CD4-positive, alpha-beta T cell treated with Interleukin-15 for 4 hours (primary cell): ENCODE measurements at regions not wholly inside any gene's neighbourhood (a gene's known extent, or its start where the extent isn't known, plus 50 kb on each side); places are given as distances from the start of the nearest gene placed in this dataset.

Experiments
- DNase-seq: peaks from one replicate; pipeline ENCODE4 v3.0.0-alpha.2; 2020; ENCODE audit warnings: low spot score

GRCh38 chr16:73190256-73190655 is 142.3 kb upstream of the ZFHX3 start:
- no peak for DNase-seq

DNA sequence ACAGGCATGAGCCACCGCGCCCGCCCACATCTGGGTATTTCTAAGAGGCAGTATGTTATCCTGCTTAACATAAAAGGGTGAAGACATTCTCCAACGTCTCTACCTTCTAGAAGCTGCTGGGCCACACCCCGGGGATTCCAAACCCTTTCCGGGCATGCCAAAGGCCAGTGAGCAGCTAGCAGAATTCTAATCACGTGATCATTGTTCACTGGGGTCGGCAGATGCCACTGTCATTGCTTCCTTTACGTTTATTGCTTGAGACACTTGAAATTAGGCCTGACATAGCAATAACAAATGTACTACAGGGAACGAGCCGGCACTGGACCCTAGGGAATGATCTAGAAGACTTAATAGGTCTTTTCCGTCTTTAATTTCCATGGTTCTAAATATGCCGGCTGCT is 141.2 kb upstream of the ZFHX3 start:
- no peak for DNase-seq

- no peak for DNase-seq
These were observed 139.0 kb upstream of the ZFHX3 start for GRCh38 chr16:73186752-73187601.

DNA sequence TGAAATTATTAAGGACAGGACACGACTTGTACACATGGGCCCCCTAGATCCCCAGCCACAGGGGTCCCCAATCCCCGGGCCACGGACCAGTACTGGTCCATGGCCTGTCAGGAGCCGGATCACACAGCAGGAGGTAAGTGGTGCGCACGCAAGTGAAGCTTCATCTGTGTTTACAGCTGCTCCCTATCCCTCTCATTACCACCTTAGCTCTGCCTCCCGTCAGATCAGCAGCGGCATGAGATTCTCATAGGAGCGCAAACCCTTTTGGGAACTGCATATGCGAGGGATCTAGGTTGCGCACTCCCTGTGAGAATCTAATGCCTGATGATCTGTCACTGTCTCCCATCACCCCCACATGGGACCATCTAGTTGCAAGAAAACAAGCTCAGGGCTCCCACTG is 137.8 kb upstream of the ZFHX3 start:
- no peak for DNase-seq

DNA sequence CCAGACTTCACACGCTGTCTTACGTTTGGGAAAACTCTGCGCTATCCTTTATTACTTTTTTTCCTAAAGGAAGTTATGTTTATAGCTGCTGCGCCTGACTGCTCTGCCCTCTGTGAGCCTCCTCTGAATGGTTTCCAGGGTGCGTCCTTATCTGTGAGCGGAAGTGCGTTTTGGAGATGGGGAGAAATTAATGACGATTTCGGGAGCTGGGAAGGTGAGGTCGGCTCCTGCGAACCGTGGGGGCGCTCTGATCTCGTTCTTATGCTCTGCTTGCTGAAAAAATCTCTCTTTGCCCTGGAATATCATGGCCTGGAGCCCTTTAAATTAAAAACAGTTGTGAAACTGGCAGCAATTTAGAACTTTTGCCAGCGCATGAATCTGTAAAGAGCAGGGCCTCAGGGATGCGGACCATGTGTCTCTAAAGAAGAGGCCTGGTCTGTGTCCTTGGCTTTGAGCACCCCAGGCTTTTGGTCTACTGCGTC is 135.7 kb upstream of the ZFHX3 start:
- no peak for DNase-seq

DNA sequence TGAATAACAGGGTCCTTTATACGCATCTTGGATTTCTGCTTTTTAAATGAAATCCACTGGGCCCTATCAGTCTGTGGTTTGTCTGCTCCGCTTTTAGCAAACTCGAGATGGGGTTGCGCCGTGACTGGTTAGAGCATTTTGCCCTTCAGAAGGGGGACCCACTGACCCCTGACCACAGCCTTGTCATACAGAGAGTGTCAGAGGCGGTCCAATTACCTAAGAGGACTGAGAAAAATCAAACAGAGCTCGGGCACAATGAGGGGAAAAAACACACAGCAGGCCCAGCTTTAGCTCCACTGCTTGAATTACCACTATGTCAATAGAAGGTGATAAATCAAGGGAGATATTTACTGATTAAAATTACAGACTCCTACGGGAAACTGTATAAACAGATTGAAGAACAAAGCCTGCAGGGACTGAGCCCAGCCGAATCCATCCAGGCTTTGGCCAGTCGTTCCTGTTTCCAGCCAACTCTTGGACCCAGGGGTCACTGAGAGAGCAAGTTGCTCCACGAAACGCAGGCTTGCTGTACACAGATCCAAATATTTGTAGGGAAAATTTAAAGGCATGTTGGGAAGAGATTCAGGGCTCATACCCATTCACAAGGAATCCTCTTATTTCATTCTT is 131.9 kb upstream of the ZFHX3 start:
- no peak for DNase-seq

DNA sequence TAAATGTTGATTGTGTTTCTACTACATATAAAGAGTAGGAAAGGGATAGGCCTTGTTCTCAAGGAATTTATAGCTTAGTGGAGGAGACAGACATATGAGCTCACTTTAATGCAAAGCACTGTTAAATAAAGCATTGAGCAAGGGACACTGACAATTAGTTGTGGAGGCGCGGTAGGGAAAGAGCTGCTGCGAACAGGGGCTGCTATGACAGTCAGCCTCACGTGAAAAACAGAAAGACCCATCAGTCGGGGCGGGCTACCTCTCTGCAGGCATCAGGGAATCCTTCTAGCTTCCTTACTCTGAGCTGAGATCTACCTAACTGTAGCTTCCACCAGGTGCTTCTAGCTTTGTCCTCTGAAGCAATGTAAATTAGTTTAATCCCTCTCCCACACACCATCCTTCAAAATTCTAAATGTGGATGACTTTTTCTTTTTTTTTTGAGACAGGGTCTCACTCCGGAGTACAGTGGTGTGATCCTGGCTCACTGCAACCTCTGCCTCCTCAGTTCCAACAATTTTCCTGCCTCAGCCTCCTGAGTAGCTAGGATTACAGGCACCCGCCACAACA is 129.9 kb upstream of the ZFHX3 start:
- no peak for DNase-seq

- no peak for DNase-seq
These were observed 128.7 kb upstream of the ZFHX3 start for GRCh38 chr16:73176577-73177013.

DNA sequence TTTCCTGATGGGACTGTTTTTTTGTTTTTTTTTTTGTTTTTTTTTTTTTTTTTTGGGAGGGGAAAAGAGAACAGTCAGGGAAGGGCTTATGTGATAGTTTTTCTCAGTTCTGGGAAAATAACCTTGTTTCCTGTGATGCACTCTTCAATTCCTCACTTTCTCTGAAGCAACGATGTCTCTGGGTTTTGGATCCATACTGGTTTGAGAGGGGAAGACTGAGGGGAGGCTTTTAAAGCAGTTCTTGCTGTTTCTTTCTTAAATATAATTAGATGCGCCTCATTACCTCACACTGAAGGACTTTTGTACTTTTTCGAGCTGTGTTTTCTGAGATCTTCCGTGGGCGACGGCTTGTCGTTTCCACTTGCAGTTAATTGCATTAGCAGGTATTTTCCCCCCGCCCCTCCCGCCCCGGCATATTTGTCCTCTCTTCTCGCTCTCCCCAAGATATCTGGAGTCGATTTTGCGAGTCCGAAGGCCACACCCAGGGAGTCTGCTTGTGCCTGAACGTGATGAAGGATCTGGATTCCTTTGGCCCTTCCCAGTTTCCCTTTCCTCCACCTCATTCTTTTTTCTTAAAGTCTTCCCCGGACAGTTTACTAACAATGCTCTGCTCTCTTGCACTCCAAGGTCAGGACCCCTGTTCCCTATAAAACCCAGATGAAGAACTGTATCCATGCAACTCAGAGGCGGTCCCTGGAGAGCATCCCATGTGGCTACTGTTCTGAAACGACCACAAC is 125.2 kb upstream of the ZFHX3 start:
- DNase-seq = no peak

- DNase-seq = no peak
These were observed 124.5 kb upstream of the ZFHX3 start for GRCh38 chr16:73172241-73172972.

DNA sequence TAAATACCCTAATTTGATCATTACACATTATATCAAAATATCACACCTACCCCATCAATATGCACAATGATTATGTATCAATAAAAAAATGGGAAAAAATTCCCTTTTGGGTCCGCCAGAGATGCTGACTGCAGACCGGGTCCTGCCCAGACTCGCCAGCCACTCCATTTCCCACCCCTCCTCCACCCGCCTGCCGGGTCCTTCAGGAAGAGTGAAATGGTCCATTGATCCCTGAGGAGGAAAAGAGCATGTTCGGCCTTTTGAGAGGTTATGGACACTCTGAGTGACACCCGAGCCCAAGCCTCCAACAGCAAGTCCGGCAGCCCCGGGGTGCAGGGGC is 123.9 kb upstream of the ZFHX3 start:
- no peak for DNase-seq

DNA sequence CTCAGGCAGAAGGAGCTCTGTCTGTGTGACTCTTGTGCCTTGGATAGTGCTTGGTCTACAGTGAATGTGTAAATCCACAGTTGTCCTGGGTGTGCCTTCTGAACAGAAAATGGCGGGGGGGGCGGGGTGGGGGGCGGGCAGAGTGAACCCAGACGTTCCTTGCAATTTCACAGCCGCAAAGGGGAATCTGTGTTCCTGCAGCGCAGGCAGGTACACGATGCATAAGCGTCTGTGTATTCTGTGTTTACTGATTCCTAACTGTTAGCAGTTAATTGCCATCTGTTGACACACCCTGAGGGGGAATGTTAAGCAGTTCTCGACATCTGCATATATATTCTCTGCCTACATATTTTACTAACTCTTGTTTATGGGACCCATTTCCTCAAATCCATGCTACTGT is 123.5 kb upstream of the ZFHX3 start:
- DNase-seq = no peak

DNA sequence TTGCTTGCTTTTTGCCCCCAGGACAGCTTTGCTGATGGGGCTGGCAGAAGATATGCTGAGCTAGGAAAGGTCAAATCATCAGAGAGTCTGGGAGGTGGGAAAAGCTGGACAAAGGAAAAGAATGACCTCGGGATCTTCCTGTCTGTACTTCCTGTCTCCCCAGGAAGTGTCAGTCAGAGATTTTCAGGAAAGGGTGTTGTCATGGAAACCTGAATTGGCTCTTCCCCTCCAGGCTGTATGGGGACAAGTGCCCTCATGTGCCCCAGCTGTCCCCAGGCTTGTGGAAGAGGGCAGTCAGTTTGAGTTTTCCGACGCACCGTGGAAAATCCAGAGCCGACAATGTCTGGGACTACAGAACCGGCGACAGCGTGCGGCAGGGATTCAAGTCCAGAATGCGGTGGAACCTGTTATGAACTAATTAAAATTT is 122.7 kb upstream of the ZFHX3 start:
- DNase-seq = no peak

- no peak for DNase-seq
These were observed 119.1 kb upstream of the ZFHX3 start for GRCh38 chr16:73166947-73167550.

GRCh38 chr16:73166441-73166851 is 118.5 kb upstream of the ZFHX3 start:
- no peak for DNase-seq

DNA sequence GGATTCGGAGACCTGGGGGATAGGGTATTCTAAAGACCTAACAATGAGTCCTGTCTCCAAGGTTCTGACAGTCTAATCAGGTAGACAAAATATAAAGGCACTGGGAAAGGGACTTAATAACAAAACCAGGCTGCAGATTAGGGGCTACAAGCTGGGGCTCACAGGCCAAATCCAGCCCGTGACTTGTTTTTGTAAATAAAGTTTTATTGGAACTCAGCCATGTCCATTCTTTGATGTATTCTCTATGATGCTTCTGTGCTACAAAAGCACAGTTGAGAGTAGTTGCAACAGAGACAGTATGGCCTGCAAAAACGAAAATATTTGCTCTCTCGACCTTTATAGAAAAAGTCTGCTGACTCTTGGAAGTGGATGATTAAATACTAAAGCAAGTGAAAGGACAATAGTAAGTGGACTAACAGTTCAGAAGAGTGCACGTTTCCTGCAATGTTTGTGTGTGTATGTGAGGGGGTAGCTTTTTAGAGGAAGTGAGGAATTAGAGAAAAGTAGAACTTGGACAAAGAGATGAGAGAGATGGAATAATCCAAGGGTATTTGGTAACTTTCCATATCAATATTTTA is 115.4 kb upstream of the ZFHX3 start:
- no peak for DNase-seq

- no peak for DNase-seq
These were observed 114.0 kb upstream of the ZFHX3 start for GRCh38 chr16:73161977-73162376.

- DNase-seq = no peak
These were observed 111.4 kb upstream of the ZFHX3 start for GRCh38 chr16:73159296-73159695.

- no peak for DNase-seq
These were observed 109.9 kb upstream of the ZFHX3 start for GRCh38 chr16:73157861-73158260.

- no peak for DNase-seq
These were observed 106.3 kb upstream of the ZFHX3 start for GRCh38 chr16:73154063-73154870.
